Adrenal gland (tissue), 5 donors: ENCODE measurements at regions not wholly inside any gene's neighbourhood (a gene's known extent, or its start where the extent isn't known, plus 50 kb on each side); places are given as distances from the start of the nearest gene placed in this dataset.

ENCODE experiments used
- POLR2A ChIP-seq, 2 donors: fragments of 450-650 bp; IDR thresholded peaks; one replicate each; pipeline ENCODE4 v1.6.1; 2017; ENCODE audit warnings: antibody characterized with exemption in 2 of 2, mild to moderate bottlenecking in 2 of 2, moderate library complexity in 1 of 2
- TF ChIP-seq, protein P1 (sequence below), 6 experiments: fragments of 450-650 bp in 4 of 6; fragments of 200-600 bp in 2 of 6; sonication (generic) in 1 of 6; IDR thresholded peaks; 1 replicate in 5 of 6; 2 replicates in 1 of 6; pipeline versions ENCODE4 v1.5.1 to v1.8.0; 2016 to 2021; ENCODE audit warnings: antibody characterized with exemption in 6 of 6, mild to moderate bottlenecking in 2 of 6, moderate library complexity in 1 of 6
- donor health status: DM: no; HTN: no; CAD: no.

DNA sequence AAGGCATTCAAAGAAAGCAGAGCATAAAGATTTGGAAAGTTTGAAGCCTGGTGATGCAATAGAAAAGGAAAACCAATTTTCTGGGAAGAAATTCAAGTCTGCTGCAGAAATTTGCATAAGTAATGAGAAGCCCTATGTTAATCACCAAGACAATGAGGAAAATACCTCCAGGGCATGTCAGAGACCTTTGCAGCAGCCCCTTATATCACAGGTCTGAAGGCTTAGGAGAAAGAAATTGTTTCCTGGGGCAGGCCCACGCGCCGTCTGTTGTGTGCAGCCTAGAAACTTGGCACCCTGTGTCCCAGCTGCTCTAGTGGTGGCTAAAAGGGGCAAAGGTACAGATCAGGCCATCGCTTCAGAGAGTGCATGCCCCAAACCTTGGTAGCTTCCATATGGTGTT, 495.3 kb upstream of the CDH6 start:
- TF ChIP-seq, protein P1, sequence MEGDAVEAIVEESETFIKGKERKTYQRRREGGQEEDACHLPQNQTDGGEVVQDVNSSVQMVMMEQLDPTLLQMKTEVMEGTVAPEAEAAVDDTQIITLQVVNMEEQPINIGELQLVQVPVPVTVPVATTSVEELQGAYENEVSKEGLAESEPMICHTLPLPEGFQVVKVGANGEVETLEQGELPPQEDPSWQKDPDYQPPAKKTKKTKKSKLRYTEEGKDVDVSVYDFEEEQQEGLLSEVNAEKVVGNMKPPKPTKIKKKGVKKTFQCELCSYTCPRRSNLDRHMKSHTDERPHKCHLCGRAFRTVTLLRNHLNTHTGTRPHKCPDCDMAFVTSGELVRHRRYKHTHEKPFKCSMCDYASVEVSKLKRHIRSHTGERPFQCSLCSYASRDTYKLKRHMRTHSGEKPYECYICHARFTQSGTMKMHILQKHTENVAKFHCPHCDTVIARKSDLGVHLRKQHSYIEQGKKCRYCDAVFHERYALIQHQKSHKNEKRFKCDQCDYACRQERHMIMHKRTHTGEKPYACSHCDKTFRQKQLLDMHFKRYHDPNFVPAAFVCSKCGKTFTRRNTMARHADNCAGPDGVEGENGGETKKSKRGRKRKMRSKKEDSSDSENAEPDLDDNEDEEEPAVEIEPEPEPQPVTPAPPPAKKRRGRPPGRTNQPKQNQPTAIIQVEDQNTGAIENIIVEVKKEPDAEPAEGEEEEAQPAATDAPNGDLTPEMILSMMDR (IDR thresholded peaks at IDR 0.05), result no peak
- no peak for TF ChIP-seq POLR2A (IDR thresholded peaks at IDR 0.05)
